Hepatocyte (in vitro differentiated cells): ENCODE measurements at regions not wholly inside any gene's neighbourhood (a gene's known extent, or its start where the extent isn't known, plus 50 kb on each side); places are given as distances from the start of the nearest gene placed in this dataset.
"Not testable (repeated sequence)": the region's sequence is repeated elsewhere in the genome, so short reads cannot be mapped to it uniquely, and the experiment has no call there.

Experiments
- DNase-seq: peaks from one replicate; pipeline ENCODE4 v3.0.0-alpha.2; 2016; ENCODE audit warnings: low spot score
- H2AFZ ChIP-seq: fragments of 200-600 bp; sonication (generic); 2 replicates; pipeline ENCODE4 v1.6.0; 2016; ENCODE audit warnings: antibody characterized with exemption, mild to moderate bottlenecking
- H3K27ac ChIP-seq: fragments of 200-600 bp; sonication (generic); 2 replicates; pipeline ENCODE4 v1.5.1; 2016; ENCODE audit warnings: mild to moderate bottlenecking
- H3K27me3 ChIP-seq: fragments of 200-600 bp; sonication (generic); 2 replicates; pipeline ENCODE4 v1.6.1; 2016
- H3K36me3 ChIP-seq: fragments of 200-600 bp; sonication (generic); replicated peaks from 2 replicates; pipeline ENCODE4 v1.5.1; 2016; ENCODE audit warnings: low read depth; ENCODE audit not compliant: insufficient read depth
- H3K4me1 ChIP-seq: fragments of 200-600 bp; sonication (generic); 2 replicates; pipeline ENCODE4 v1.5.1; 2016; ENCODE audit warnings: mild to moderate bottlenecking, moderate library complexity; ENCODE audit not compliant: insufficient read depth
- H3K4me2 ChIP-seq: fragments of 200-600 bp; sonication (generic); 2 replicates; pipeline ENCODE4 v1.6.0; 2016
- H3K4me3 ChIP-seq: fragments of 200-600 bp; sonication (generic); 2 replicates; pipeline ENCODE4 v1.5.1; 2016; ENCODE audit warnings: mild to moderate bottlenecking
- H3K79me2 ChIP-seq: fragments of 200-600 bp; sonication (generic); 2 replicates; pipeline ENCODE4 v1.6.0; 2017; ENCODE audit warnings: mild to moderate bottlenecking
- H3K9me2 ChIP-seq: fragments of 200-600 bp; sonication (generic); replicated peaks from 2 replicates; pipeline ENCODE4 v1.6.0; 2017; ENCODE audit warnings: mild to moderate bottlenecking; ENCODE audit not compliant: insufficient read depth
- H3K9me3 ChIP-seq: fragments of 200-600 bp; sonication (generic); 2 replicates; pipeline ENCODE4 v1.5.1; 2016; ENCODE audit warnings: low read depth, mild to moderate bottlenecking
- H4K20me1 ChIP-seq: fragments of 200-600 bp; sonication (generic); 2 replicates; pipeline ENCODE4 v1.6.0; 2016; ENCODE audit warnings: mild to moderate bottlenecking; ENCODE audit not compliant: insufficient read depth, poor library complexity, severe bottlenecking
- EZH2 ChIP-seq: fragments of 200-600 bp; sonication (generic); IDR thresholded peaks from 2 replicates; pipeline ENCODE4 v1.6.1; 2016; ENCODE audit warnings: antibody characterized with exemption, mild to moderate bottlenecking, borderline replicate concordance
- EZH2phosphoT487 ChIP-seq: fragments of 200-600 bp; sonication (generic); IDR thresholded peaks from one replicate; pipeline ENCODE4 v1.6.1; 2018; ENCODE audit warnings: antibody characterized with exemption, mild to moderate bottlenecking, low read depth, moderate library complexity; ENCODE audit not compliant: unreplicated experiment, severe bottlenecking
- WGBS: methylation state at CpG from one replicate; pipeline ENCODE4 v1.1.6; 2016; ENCODE audit warnings: low lambda C conversion rate; ENCODE audit errors: missing lambda C conversion rate; 5-methylcytosine and 5-hydroxymethylcytosine counted together
- TF ChIP-seq, protein P1 (sequence below): fragments of 200-600 bp; sonication (generic); IDR thresholded peaks from 2 replicates; pipeline ENCODE4 v1.5.1; 2016; ENCODE audit warnings: antibody characterized with exemption, mild to moderate bottlenecking; ENCODE audit not compliant: poor library complexity

GRCh38 chrX:30144971-30145731, 70.2 kb upstream of the MAGEB2 start:
- H3K4me2 ChIP-seq, result no peak overlapping the region
- 62% methylated on average over 6 of the region's 6 CpGs for WGBS
- no peaks in the 10 kb centered on the region for H3K9me3 ChIP-seq
- DNase-seq, result no peak
- H3K27me3 ChIP-seq, result no peaks in the 10 kb centered on the region
- no peaks in the 10 kb centered on the region for H3K36me3 ChIP-seq
- no peaks in the 10 kb centered on the region for H3K79me2 ChIP-seq
- TF ChIP-seq, protein P1, sequence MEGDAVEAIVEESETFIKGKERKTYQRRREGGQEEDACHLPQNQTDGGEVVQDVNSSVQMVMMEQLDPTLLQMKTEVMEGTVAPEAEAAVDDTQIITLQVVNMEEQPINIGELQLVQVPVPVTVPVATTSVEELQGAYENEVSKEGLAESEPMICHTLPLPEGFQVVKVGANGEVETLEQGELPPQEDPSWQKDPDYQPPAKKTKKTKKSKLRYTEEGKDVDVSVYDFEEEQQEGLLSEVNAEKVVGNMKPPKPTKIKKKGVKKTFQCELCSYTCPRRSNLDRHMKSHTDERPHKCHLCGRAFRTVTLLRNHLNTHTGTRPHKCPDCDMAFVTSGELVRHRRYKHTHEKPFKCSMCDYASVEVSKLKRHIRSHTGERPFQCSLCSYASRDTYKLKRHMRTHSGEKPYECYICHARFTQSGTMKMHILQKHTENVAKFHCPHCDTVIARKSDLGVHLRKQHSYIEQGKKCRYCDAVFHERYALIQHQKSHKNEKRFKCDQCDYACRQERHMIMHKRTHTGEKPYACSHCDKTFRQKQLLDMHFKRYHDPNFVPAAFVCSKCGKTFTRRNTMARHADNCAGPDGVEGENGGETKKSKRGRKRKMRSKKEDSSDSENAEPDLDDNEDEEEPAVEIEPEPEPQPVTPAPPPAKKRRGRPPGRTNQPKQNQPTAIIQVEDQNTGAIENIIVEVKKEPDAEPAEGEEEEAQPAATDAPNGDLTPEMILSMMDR, result no peak
- TF ChIP-seq EZH2 (no peak), EZH2phosphoT487 (no peak)
- H2AFZ ChIP-seq, result no peak overlapping the region
- no peak overlapping the region for H3K27ac ChIP-seq
- H3K4me1 ChIP-seq, result no peaks in the 10 kb centered on the region
- no peaks in the 10 kb centered on the region for H4K20me1 ChIP-seq
- no peak overlapping the region for H3K4me3 ChIP-seq
- H3K9me2 ChIP-seq, result no peaks in the 10 kb centered on the region

- Histone ChIP-seq H3K4me3 (no peak overlapping the region), H3K79me2 (no peaks in the 10 kb centered on the region), H3K27me3 (no peaks in the 10 kb centered on the region), H4K20me1 (no peaks in the 10 kb centered on the region), H2AFZ (no peak overlapping the region), H3K4me1 (no peaks in the 10 kb centered on the region), H3K9me3 (no peaks in the 10 kb centered on the region), H3K27ac (no peak overlapping the region), H3K36me3 (no peaks in the 10 kb centered on the region), H3K4me2 (no peak overlapping the region), H3K9me2 (no peaks in the 10 kb centered on the region)
- DNase-seq, result no peak
- WGBS, result 84% methylated on average over 16 of the region's 16 CpGs
- TF ChIP-seq EZH2 (no peak), EZH2phosphoT487 (no peak)
- TF ChIP-seq, protein P1, result no peak
Observed at GRCh38 chrX:30147996-30148643, 67.2 kb upstream of the MAGEB2 start.

DNA sequence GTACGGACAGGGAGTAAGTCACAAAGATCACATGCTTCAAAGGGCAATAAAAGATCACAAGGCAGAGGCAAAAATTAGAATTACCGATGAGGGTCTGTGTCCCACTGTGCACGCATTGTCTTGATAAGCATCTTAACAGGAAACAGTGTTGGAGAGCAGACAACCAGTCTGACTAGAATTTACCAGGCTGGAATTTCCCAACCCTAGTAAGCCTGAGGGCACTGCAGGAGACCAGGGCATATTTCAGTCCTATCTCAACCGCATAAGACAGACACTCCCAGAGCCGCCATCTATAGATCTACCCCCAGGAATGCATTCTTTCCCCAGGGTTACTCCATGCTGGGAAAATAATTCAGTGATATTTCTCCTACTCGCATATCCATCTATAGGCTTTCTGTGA, 66.2 kb upstream of the MAGEB2 start:
- 71% methylated on average over 6 of the region's 6 CpGs for WGBS
- H3K36me3 ChIP-seq, H3K9me2 ChIP-seq: not testable (repeated sequence)

DNA sequence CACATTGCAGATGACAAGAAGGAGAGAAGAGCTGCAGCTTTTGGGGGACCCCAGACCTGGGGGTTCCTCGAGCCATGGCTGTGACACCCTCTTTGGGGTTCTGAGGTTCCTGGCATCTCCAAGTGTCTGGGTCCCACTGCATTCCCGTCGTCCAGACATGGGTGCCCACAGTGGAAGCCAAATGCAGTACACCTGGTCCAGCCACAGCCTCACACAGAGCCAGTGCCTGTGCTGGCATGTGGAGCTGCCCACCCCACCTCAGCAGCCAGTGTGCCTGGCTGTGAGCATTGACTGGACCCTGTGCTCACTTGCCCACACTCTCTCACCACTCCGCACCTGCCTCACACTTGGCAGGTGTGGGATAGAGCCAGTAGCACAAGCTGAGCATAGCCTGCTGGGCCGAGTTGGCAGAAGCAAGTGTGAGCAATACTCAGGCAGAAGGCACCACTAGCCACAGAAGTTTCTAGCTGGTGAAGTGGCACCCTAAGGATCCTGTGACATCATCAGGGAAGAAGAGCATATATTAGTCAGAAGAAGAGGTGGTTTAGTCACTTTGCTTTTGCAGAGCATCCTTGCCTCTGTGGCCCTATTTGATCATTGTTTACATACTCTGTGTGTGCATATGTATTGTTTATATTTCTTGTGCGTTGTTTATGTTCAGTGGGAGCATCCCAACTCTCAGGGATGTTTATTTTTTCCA, 65.0 kb upstream of the MAGEB2 start:
- H3K9me3 ChIP-seq, result no peaks in the 10 kb centered on the region
- no peaks in the 10 kb centered on the region for H3K79me2 ChIP-seq
- no peaks in the 10 kb centered on the region for H3K4me1 ChIP-seq
- WGBS, result 81% methylated on average over 6 of the region's 6 CpGs
- H3K9me2 ChIP-seq, result no peaks in the 10 kb centered on the region
- H2AFZ ChIP-seq, result no peak overlapping the region
- no peaks in the 10 kb centered on the region for H3K36me3 ChIP-seq
- TF ChIP-seq, protein P1, result no peak
- TF ChIP-seq EZH2phosphoT487 (no peak), EZH2 (no peak)
- no peaks in the 10 kb centered on the region for H4K20me1 ChIP-seq
- no peaks in the 10 kb centered on the region for H3K27me3 ChIP-seq
- no peak overlapping the region for H3K4me3 ChIP-seq
- DNase-seq, result no peak
- no peak overlapping the region for H3K27ac ChIP-seq
- H3K4me2 ChIP-seq, result no peak overlapping the region

More for the DNA sequence above, 66.2 kb upstream of the MAGEB2 start:
- H3K4me3 ChIP-seq, H3K27ac ChIP-seq, H4K20me1 ChIP-seq, H2AFZ ChIP-seq, H3K9me3 ChIP-seq, H3K27me3 ChIP-seq, H3K4me1 ChIP-seq, H3K79me2 ChIP-seq, DNase-seq, H3K4me2 ChIP-seq: not testable (repeated sequence)
